Endothelial cell of umbilical vein (primary cell): ENCODE measurements at regions not wholly inside any gene's neighbourhood (a gene's known extent, or its start where the extent isn't known, plus 50 kb on each side); places are given as distances from the start of the nearest gene placed in this dataset.

Experiments
- BruUV-seq: library from RNA; stranded (reverse); fragments of 400-500 nt; replicated peaks from 2 replicates; lab custom pipeline; 2021; lab: Mats Ljungman, UMichigan
- CTCF ChIA-PET: fragments of 300-600, 350-600 bp; sonication (Branson Sonifier 250); formaldehyde crosslinking; loops from one replicate; lab custom pipeline; 2021; ENCODE audit warnings: antibody characterized with exemption, inconsistent platforms; lab: Charles Lee
- POLR2A ChIA-PET: fragments of 300-600, 350-600 bp; sonication (Branson Sonifier 250); formaldehyde crosslinking; loops from one replicate; lab custom pipeline; 2021; ENCODE audit warnings: antibody characterized with exemption, inconsistent platforms; lab: Charles Lee
- DNase-seq: peaks from one replicate; pipeline ENCODE4 v3.0.0-alpha.2; 2011; ENCODE audit warnings: low read depth, low spot score
- FAIRE-seq: peaks from 2 replicates; lab custom pipeline; 2011; peaks lifted over from hg19 to GRCh38; lab: Jason Lieb, UNC
- H2AFZ ChIP-seq: 2 replicates; pipeline ENCODE4 v1.6.0; 2012; ENCODE audit warnings: low read depth, low read length, control low read depth, inconsistent platforms
- H3K27ac ChIP-seq: 2 replicates; pipeline ENCODE4 v1.5.1; 2011; ENCODE audit warnings: low read depth, mild to moderate bottlenecking, control low read depth, low read length, moderate library complexity; ENCODE audit not compliant: insufficient read depth
- H3K27me3 ChIP-seq, 2 experiments: 2 replicates each; pipeline versions ENCODE4 v1.6.0 to v1.6.1; 2011; ENCODE audit warnings: low read length in 2 of 2, mixed read lengths in 1 of 2; ENCODE audit not compliant: control insufficient read depth in 2 of 2, insufficient read depth in 2 of 2
- H3K36me3 ChIP-seq, 2 experiments: 2 replicates in 1 of 2; 3 replicates in 1 of 2; pipeline ENCODE4 v1.5.1; 2011; ENCODE audit warnings: low read length in 2 of 2, mild to moderate bottlenecking in 1 of 2, moderate library complexity in 1 of 2; ENCODE audit not compliant: control insufficient read depth in 2 of 2, insufficient read depth in 2 of 2; ENCODE audit errors: extremely low read depth in 1 of 2
- H3K4me1 ChIP-seq: 3 replicates; pipeline ENCODE4 v1.5.1; 2011; ENCODE audit warnings: mild to moderate bottlenecking, low read length; ENCODE audit not compliant: control insufficient read depth, insufficient read depth; ENCODE audit errors: extremely low read depth
- H3K4me2 ChIP-seq: 2 replicates; pipeline ENCODE4 v1.6.1; 2011; ENCODE audit warnings: low read length, control low read depth, mixed read lengths; ENCODE audit not compliant: insufficient read depth
- H3K4me3 ChIP-seq, 3 experiments: fragments of 200-600 bp in 1 of 3; sonication (generic), shearing (Covaris generic) in 1 of 3; replicated peaks in 1 of 3; 2 replicates each; pipeline ENCODE4 v1.5.1; 2011 to 2016; ENCODE audit warnings: control low read depth in 3 of 3, low read length in 3 of 3, mild to moderate bottlenecking in 2 of 3, inconsistent platforms in 1 of 3, low read depth in 1 of 3, moderate library complexity in 1 of 3; ENCODE audit not compliant: insufficient read depth in 1 of 3
- H3K79me2 ChIP-seq: 2 replicates; pipeline ENCODE4 v1.6.0; 2012; ENCODE audit warnings: low read length, inconsistent platforms; ENCODE audit not compliant: control insufficient read depth, insufficient read depth
- H3K9ac ChIP-seq: replicated peaks from 2 replicates; pipeline ENCODE3; 2011; ENCODE audit warnings: low read length, control low read depth; ENCODE audit not compliant: insufficient read depth; ENCODE audit errors: extremely low read depth
- H3K9me1 ChIP-seq: replicated peaks from 3 replicates; pipeline ENCODE4 v1.6.0; 2011; ENCODE audit warnings: mild to moderate bottlenecking, low read length; ENCODE audit not compliant: control insufficient read depth, insufficient read depth; ENCODE audit errors: extremely low read depth
- H3K9me3 ChIP-seq: replicated peaks from 2 replicates; pipeline ENCODE4 v1.5.1; 2012; ENCODE audit warnings: low read length, inconsistent platforms; ENCODE audit not compliant: control insufficient read depth, insufficient read depth
- H4K20me1 ChIP-seq: replicated peaks from 2 replicates; pipeline ENCODE3; 2011; ENCODE audit warnings: mild to moderate bottlenecking, low read length; ENCODE audit not compliant: control insufficient read depth, insufficient read depth; ENCODE audit errors: extremely low read depth
- FOS ChIP-seq: IDR thresholded peaks from 2 replicates; pipeline ENCODE4 v1.6.1; 2011; ENCODE audit warnings: mild to moderate bottlenecking, low read length, moderate library complexity, borderline replicate concordance; ENCODE audit not compliant: insufficient read depth
- GATA2 ChIP-seq: IDR thresholded peaks from 2 replicates; pipeline ENCODE4 v1.7.0; 2011; ENCODE audit warnings: low read depth, mild to moderate bottlenecking, moderate library complexity, mixed read lengths, low read length; ENCODE audit not compliant: insufficient read length, insufficient read depth
- JUN ChIP-seq: IDR thresholded peaks from 2 replicates; pipeline ENCODE4 v1.6.1; 2011; ENCODE audit warnings: borderline replicate concordance, low read depth; ENCODE audit not compliant: insufficient read length, insufficient read depth
- MYC ChIP-seq: IDR thresholded peaks from one replicate; pipeline ENCODE4 v1.6.1; 2011; ENCODE audit warnings: mild to moderate bottlenecking, low read depth, low read length
- POLR2A ChIP-seq: IDR thresholded peaks from 2 replicates; pipeline ENCODE4 v1.6.1; 2012; ENCODE audit warnings: low read depth, mild to moderate bottlenecking, control low read depth, low read length
- dilution Hi-C: fragments of 300-500 bp; cut with MboI; formaldehyde crosslinking; loops from one replicate; pipeline ENCODE4 v1.15.0; 2019; ENCODE audit warnings: low sequenced_read_pairs; ENCODE audit not compliant: extremely low pct_ligation_motif_present
- intact Hi-C: fragments of 100-400 bp; cut with micrococcal nuclease; formaldehyde crosslinking; loops from one replicate; pipeline ENCODE4 v1.10.0; 2022
- TF ChIP-seq, protein P1 (sequence below), 2 donors: IDR thresholded peaks; 1 replicate in 1 of 2; 2 replicates in 1 of 2; pipeline ENCODE4 v1.5.1; 2011; ENCODE audit warnings: low read length in 2 of 2, mild to moderate bottlenecking in 2 of 2, moderate library complexity in 2 of 2, control low read depth in 1 of 2, inconsistent platforms in 1 of 2, low read depth in 1 of 2; ENCODE audit not compliant: insufficient read depth in 1 of 2; ENCODE audit errors: extremely low read depth in 1 of 2

DNA sequence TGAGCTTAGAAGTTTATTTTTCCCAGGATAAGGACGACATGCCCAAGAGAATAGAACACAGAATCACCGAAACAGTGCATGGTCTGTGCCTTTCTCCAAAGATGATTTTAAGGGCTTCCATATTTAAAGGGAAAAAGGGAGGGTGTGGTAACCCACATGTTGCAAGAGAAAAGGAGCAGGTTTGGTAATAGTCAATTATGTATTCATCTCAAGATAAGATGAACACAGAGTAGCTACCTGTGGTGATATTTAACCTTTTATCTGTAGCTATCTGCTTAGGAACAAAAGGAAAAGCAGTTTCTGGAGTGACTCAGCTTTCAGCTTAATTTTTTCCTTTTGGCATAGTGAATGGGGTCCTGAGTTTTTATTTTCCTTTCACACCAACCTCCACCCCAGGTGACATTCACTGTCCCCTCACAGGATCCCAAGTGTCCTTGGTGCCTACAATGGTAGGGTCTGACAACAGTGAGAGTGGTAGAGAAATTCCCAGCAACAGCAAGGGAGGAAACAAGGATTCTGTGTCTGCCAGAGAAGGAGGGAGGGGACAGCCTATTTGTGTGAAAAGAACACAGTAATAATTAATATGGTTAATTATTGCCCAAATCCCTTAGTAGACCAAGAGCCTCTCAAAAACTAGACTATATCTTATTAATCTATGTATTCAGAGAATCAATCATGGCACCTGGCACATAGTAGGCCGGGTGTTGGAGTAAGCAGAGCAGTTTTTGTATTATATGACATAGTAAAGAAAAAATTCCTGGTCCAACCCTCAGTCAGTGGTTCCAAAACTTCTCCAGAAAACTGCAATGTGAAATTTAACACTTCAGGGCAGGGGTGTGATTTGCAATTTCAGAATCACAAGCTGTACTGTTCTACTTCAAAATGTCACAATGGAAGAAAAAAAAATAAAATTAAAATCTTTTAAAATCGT lies 154.5 kb downstream of the PHLDA1 start:
- Histone ChIP-seq H3K4me2 (no peak overlapping the region), H3K79me2 (no peaks in the 10 kb centered on the region), H4K20me1 (no peaks in the 10 kb centered on the region), H3K27me3 (no peaks in the 10 kb centered on the region), H3K4me1 (peaks cover 7% of the 10 kb centered on the region), H2AFZ (peak overlapping the region; percentile 58), H3K27ac (no peak overlapping the region), H3K36me3 (no peaks in the 10 kb centered on the region), H3K9me3 (no peaks in the 10 kb centered on the region), H3K9me1 (no peaks in the 10 kb centered on the region), H3K4me3 (no peak overlapping the region), H3K9ac (no peak overlapping the region)
- intact Hi-C loops = no loop called here
- BruUV-seq = no TSS peak
- dilution Hi-C loops = no loop called here
- FAIRE-seq (no peak), DNase-seq (no peak)
- ChIA-PET POLR2A (no interaction called here), CTCF (interaction anchor here (0.9 to 1.0 kb wide), 2 partner anchors 13 to 17 kb away, joined by 3 to 4 read pairs; no protein-coding TSS in a partner anchor)
- TF ChIP-seq POLR2A (no peak), FOS (no peak), MYC (no peak), GATA2 (no peak), JUN (no peak)
- TF ChIP-seq, protein P1, sequence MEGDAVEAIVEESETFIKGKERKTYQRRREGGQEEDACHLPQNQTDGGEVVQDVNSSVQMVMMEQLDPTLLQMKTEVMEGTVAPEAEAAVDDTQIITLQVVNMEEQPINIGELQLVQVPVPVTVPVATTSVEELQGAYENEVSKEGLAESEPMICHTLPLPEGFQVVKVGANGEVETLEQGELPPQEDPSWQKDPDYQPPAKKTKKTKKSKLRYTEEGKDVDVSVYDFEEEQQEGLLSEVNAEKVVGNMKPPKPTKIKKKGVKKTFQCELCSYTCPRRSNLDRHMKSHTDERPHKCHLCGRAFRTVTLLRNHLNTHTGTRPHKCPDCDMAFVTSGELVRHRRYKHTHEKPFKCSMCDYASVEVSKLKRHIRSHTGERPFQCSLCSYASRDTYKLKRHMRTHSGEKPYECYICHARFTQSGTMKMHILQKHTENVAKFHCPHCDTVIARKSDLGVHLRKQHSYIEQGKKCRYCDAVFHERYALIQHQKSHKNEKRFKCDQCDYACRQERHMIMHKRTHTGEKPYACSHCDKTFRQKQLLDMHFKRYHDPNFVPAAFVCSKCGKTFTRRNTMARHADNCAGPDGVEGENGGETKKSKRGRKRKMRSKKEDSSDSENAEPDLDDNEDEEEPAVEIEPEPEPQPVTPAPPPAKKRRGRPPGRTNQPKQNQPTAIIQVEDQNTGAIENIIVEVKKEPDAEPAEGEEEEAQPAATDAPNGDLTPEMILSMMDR (IDR thresholded peaks at IDR 0.05; ENCODE audit: extremely low read depth in 1 of 2, insufficient read depth in 1 of 2, low read depth in 1 of 2, low read length in 2 of 2) = no peak
